GM12878 (cell line): ENCODE measurements at regions not wholly inside any gene's neighbourhood (a gene's known extent, or its start where the extent isn't known, plus 50 kb on each side); places are given as distances from the start of the nearest gene placed in this dataset.
A peak's percentile ranks its signal among the peaks of the same experiment; 100 is the strongest.

ENCODE experiments used
- ATAC-seq: fragments of 200-7000 bp; cut with Tn5 transposase; 3 replicates; pipeline ENCODE4 v1.9.1; 2020; ENCODE audit warnings: mild to moderate bottlenecking, moderate library complexity
- BruUV-seq: library from RNA; stranded (reverse); fragments of 400-500 nt; replicated peaks from 2 replicates; lab custom pipeline; 2021; lab: Mats Ljungman, UMichigan
- CTCF ChIA-PET: fragments of 300-600 bp; sonication (Branson Sonifier 250); formaldehyde crosslinking; extraction: SDS; loops from one replicate; lab custom pipeline; 2021; ENCODE audit warnings: inconsistent platforms; lab: Yijun Ruan, JAX
- POLR2A ChIA-PET: fragments of 350-600 bp; formaldehyde crosslinking; extraction: SDS; loops from one replicate; lab custom pipeline; 2021; ENCODE audit warnings: inconsistent platforms; lab: Charles Lee
- RAD21 ChIA-PET: fragments of 300-600 bp; sonication (Branson Sonifier 250); formaldehyde crosslinking; loops from one replicate; lab custom pipeline; 2023; ENCODE audit warnings: antibody characterized with exemption; ENCODE audit not compliant: unreplicated experiment; lab: Charles Lee
- SMC1A ChIA-PET: fragments of 300-600 bp; sonication (Branson Sonifier 250); formaldehyde crosslinking; loops from one replicate; lab custom pipeline; 2023; ENCODE audit not compliant: unreplicated experiment, uncharacterized antibody; lab: Charles Lee
- DNase-seq: peaks from one replicate; pipeline ENCODE4 v3.0.0-alpha.2; 2011; ENCODE audit warnings: low read depth, low spot score
- FAIRE-seq: peaks from 3 replicates; lab custom pipeline; 2011; peaks lifted over from hg19 to GRCh38; lab: Jason Lieb, UNC
- H2AFZ ChIP-seq: 2 replicates; pipeline ENCODE4 v1.6.0; 2011; ENCODE audit warnings: low read depth, low read length, control low read depth; ENCODE audit not compliant: control insufficient read depth
- H3K27ac ChIP-seq: 2 replicates; pipeline ENCODE4 v1.5.1; 2011; ENCODE audit warnings: control low read depth; ENCODE audit not compliant: control insufficient read depth, insufficient read depth
- H3K27me3 ChIP-seq, 2 experiments: replicated peaks in 1 of 2; 2 replicates each; pipeline versions ENCODE4 v1.6.0 to v1.6.1; 2011; ENCODE audit warnings: low read length in 1 of 2; ENCODE audit not compliant: control insufficient read depth in 2 of 2, insufficient read depth in 2 of 2
- H3K36me3 ChIP-seq, 2 experiments: 2 replicates each; pipeline ENCODE4 v1.5.1; 2011; ENCODE audit warnings: low read length in 1 of 2; ENCODE audit not compliant: control insufficient read depth in 2 of 2, insufficient read depth in 2 of 2
- H3K4me1 ChIP-seq: 2 replicates; pipeline ENCODE4 v1.6.1; 2011; ENCODE audit warnings: mild to moderate bottlenecking, low read length, moderate library complexity, mixed read lengths; ENCODE audit not compliant: control insufficient read depth, insufficient read depth
- H3K4me2 ChIP-seq: 2 replicates; pipeline ENCODE4 v1.6.0; 2011; ENCODE audit warnings: control low read depth; ENCODE audit not compliant: control insufficient read depth, insufficient read depth
- H3K4me3 ChIP-seq: fragments of 200-600 bp; sonication (generic); 2 replicates; pipeline ENCODE4 v1.5.1; 2016
- H3K79me2 ChIP-seq: 2 replicates; pipeline ENCODE4 v1.6.0; 2011; ENCODE audit warnings: low read length; ENCODE audit not compliant: control insufficient read depth, insufficient read depth
- H3K9ac ChIP-seq: 2 replicates; pipeline ENCODE4 v1.8.0; 2011; ENCODE audit warnings: low read length, control low read depth, mixed read lengths; ENCODE audit not compliant: control insufficient read depth, insufficient read depth
- H3K9me3 ChIP-seq: replicated peaks from 3 replicates; pipeline ENCODE4 v1.5.1; 2011; ENCODE audit warnings: mild to moderate bottlenecking, low read length; ENCODE audit not compliant: control insufficient read depth, insufficient read depth
- H4K20me1 ChIP-seq: 2 replicates; pipeline ENCODE4 v1.6.0; 2011; ENCODE audit not compliant: control insufficient read depth, insufficient read depth
- CTCF ChIP-seq, 3 experiments: IDR thresholded peaks in 2 of 3; conservative IDR thresholded peaks in 1 of 3; 2 replicates each; pipeline ENCODE4 v1.5.1; 2011; ENCODE audit warnings: low read depth in 3 of 3, low read length in 3 of 3, mild to moderate bottlenecking in 3 of 3, control low read depth in 2 of 3, moderate library complexity in 2 of 3, inconsistent platforms in 1 of 3, mixed read lengths in 1 of 3; ENCODE audit not compliant: control insufficient read depth in 2 of 3, insufficient read depth in 1 of 3; ENCODE audit errors: extremely low read depth in 1 of 3
- EGR1 ChIP-seq, 2 experiments: IDR thresholded peaks; 1 replicate in 1 of 2; 2 replicates in 1 of 2; pipeline ENCODE4 v1.6.1; 2011 to 2012; ENCODE audit warnings: low read depth in 2 of 2, low read length in 2 of 2, borderline replicate concordance in 1 of 2, mild to moderate bottlenecking in 1 of 2, moderate library complexity in 1 of 2
- RAD21 ChIP-seq: IDR thresholded peaks from 2 replicates; pipeline ENCODE4 v1.6.1; 2011; ENCODE audit warnings: mild to moderate bottlenecking, low read depth, low read length, moderate library complexity; ENCODE audit not compliant: insufficient read depth
- RELA ChIP-seq: fragments of 450-650 bp; IDR thresholded peaks from 2 replicates; pipeline ENCODE4 v1.8.0; 2014; ENCODE audit warnings: borderline replicate concordance; ENCODE audit not compliant: partially characterized antibody
- REST ChIP-seq: IDR thresholded peaks from 2 replicates; pipeline ENCODE4 v1.6.1; 2012; ENCODE audit warnings: mild to moderate bottlenecking, low read depth, low read length
- RFX5 ChIP-seq: IDR thresholded peaks from 2 replicates; pipeline ENCODE4 v1.6.1; 2011; ENCODE audit warnings: low read depth, low read length, improper control_type of control experiment
- SMARCA5 ChIP-seq: fragments of 450-650 bp; IDR thresholded peaks from 2 replicates; pipeline ENCODE4 v1.6.1; 2017; ENCODE audit warnings: mild to moderate bottlenecking
- SMC3 ChIP-seq: IDR thresholded peaks from 2 replicates; pipeline ENCODE4 v1.6.1; 2011; ENCODE audit warnings: low read length, improper control_type of control experiment, borderline replicate concordance
- ZSCAN29 ChIP-seq: fragments of 450-650 bp; IDR thresholded peaks from 2 replicates; pipeline ENCODE4 v1.6.1; 2017; ENCODE audit warnings: mild to moderate bottlenecking, moderate library complexity
- WGBS: methylation state at CpG from one replicate; pipeline ENCODE4 v1.1.6; 2016; ENCODE audit warnings: low lambda C conversion rate; ENCODE audit not compliant: insufficient replicate concordance, insufficient coverage; ENCODE audit errors: missing lambda C conversion rate; 5-methylcytosine and 5-hydroxymethylcytosine counted together
- in situ Hi-C: fragments of 300-500 bp; cut with MboI; formaldehyde crosslinking; loops from 9 replicates; pipeline ENCODE4 v1.14.3; 2018; ENCODE audit warnings: mixed read lengths
- intact Hi-C: fragments of 100-400 bp; cut with micrococcal nuclease; formaldehyde crosslinking; loops from one replicate; pipeline ENCODE4 v1.14.2; 2022; ENCODE audit not compliant: unreplicated experiment

- TF ChIP-seq REST (no peak), RELA (no peak)
- TF ChIP-seq, all 136 proteins: peak for 0
Measured at GRCh38 chr1:96234299-96234698, 487.3 kb upstream of the PTBP2 start (continued).

DNA sequence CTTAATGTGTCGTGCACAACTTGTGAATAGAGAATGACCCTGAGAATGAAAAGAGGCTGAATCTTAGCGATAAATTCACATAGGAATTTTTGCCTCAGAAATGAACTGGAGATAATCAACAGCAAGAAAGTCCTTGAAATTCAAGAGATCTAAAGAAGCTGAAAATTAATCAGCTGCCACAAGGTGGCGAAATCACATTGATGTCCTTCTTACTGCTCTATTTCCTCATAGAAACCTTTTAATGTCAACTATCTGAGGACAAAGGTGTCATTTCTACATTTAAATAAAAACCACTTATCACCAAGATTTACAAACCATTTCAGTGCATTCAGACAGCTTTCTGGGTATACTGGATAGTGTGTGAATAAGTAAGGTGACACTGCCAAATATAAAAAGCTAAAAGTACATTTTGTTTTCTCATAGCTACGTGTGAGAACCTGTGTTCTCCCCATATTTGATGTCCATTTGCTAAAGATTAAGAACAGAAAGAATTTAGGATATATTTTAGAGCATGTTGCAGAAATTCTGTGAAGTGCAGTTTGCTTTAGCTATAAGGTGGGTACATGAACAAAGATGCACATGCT lies 485.3 kb upstream of the PTBP2 start:
- no peaks in the 10 kb centered on the region for H3K27me3 ChIP-seq
- FAIRE-seq = no peak
- no peaks in the 10 kb centered on the region for H3K79me2 ChIP-seq
- ChIA-PET SMC1A (interaction anchor here (1.1 to 1.6 kb wide), 6 partner anchors 8 to 1820 kb away, joined by 3 to 5 read pairs (median 3); no protein-coding TSS in a partner anchor), RAD21 (interaction anchor here (0.7 to 1.6 kb wide), 3 partner anchors 341 to 490 kb away, joined by 3 to 4 read pairs (median 3); no protein-coding TSS in a partner anchor), POLR2A (no interaction called here), CTCF (interaction anchor here (0.6 to 3.0 kb wide), 16 partner anchors 9 to 1818 kb away, joined by 3 to 22 read pairs (median 3); no protein-coding TSS in a partner anchor)
- in situ Hi-C loops (loop anchor here (5.0 kb wide), 1 partner anchor 606 kb away; no protein-coding TSS in a partner anchor), intact Hi-C loops (loop anchor here (1.0 to 10.0 kb wide), 3 partner anchors 609 to 1819 kb away; no protein-coding TSS in a partner anchor)
- peak; percentile 48; the same call in 1 of the 3 replicates for ATAC-seq
- no peak for DNase-seq
- H3K4me1 ChIP-seq = no peaks in the 10 kb centered on the region
- no TSS peak for BruUV-seq
- H3K9me3 ChIP-seq = no peaks in the 10 kb centered on the region
- no peak overlapping the region for H3K4me3 ChIP-seq
- no peaks in the 10 kb centered on the region for H3K36me3 ChIP-seq
- no peaks in the 10 kb centered on the region for H4K20me1 ChIP-seq
- H3K27ac ChIP-seq = no peak overlapping the region
- no peak overlapping the region for H3K9ac ChIP-seq
- TF ChIP-seq ZSCAN29 (no peak), RFX5 (0 out of 2 replicates have a peak, but pooled peaks have one; percentile 25), CTCF (IDR thresholded peaks at IDR 0.05 in 2 of 3, conservative IDR thresholded peaks at IDR 0.05 in 1 of 3; ENCODE audit: control insufficient read depth in 2 of 3, extremely low read depth in 1 of 3, insufficient read depth in 1 of 3, low read depth in 3 of 3, low read length in 3 of 3) (peak; percentile 29 to 52 (median 47); a peak in 5 of 6 replicates), RAD21 (peak; percentile 64), SMARCA5 (no peak), SMC3 (peak; percentile 64), EGR1 (IDR thresholded peaks at IDR 0.05; ENCODE audit: borderline replicate concordance in 1 of 2, low read depth in 2 of 2, low read length in 2 of 2) (no peak)
- WGBS = 0% methylated on average over 4 of the region's 4 CpGs
- no peak overlapping the region for H3K4me2 ChIP-seq
- H2AFZ ChIP-seq = no peak overlapping the region
